ENCODE measurements at regions not wholly inside any gene's neighbourhood (a gene's known extent, or its start where the extent isn't known, plus 50 kb on each side); places are given as distances from the start of the nearest gene placed in this dataset.
"Not testable (repeated sequence)": the region's sequence is repeated elsewhere in the genome, so short reads cannot be mapped to it uniquely, and the experiment has no call there.

DNA sequence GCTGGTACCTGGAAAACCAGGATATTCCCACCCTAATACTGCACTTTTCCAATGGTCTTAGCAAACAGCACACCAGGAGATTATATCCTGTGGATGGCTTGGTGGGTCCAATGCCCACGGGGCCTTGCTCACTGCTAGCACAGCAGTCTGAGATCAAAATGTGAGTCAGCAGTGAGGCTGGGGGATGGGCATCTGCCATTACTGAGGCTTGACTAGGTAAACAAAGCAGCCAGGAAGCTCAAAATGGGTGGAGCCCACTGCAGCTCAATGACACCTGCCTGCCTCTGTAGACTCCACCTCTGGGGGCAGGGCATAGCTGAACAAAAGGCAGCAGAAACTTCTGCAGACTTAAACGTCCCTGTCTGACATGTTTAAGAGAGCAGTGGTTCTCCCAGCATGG is 285.9 kb upstream of the TRPM3 start:
- not testable (repeated sequence) for H3K14ac ChIP-seq (ENCODE audit: insufficient read length); DNase-seq (ENCODE audit: low read depth in 1 of 2, low spot score in 2 of 2)
- 68% methylated on average over 2 of the region's 2 CpGs; no CpG with 5 or more reads in 1 of the 2 experiments for WGBS, 2 experiments (ENCODE audit: extremely low coverage in 1 of 2, insufficient coverage in 1 of 2, insufficient read length in 1 of 2, insufficient replicate concordance in 2 of 2, low coverage in 1 of 2, low lambda C conversion rate in 2 of 2, missing lambda C conversion rate in 1 of 2)

More for the DNA sequence above, 285.9 kb upstream of the TRPM3 start:
- H3K23me2 ChIP-seq (ENCODE audit: low read depth, low read length); H2BK15ac ChIP-seq (ENCODE audit: low read length); H3K4ac ChIP-seq (replicated peaks; ENCODE audit: insufficient read length, low read depth, low read length); H3K9me3 ChIP-seq (ENCODE audit: insufficient read depth in 2 of 2, low read depth in 1 of 2, low read length in 1 of 2); H3K27me3 ChIP-seq (replicated peaks in 1 of 4; ENCODE audit: control insufficient read depth in 3 of 4, extremely low read depth in 1 of 4, insufficient read depth in 3 of 4, low read length in 3 of 4); H2AFZ ChIP-seq (ENCODE audit: low read length); H2BK20ac ChIP-seq (ENCODE audit: low read length); H3K4me3 ChIP-seq (ENCODE audit: extremely low read depth in 1 of 4, insufficient read depth in 2 of 4, low read depth in 3 of 4, low read length in 4 of 4); H3K23ac ChIP-seq (ENCODE audit: insufficient read length); H3K56ac ChIP-seq (replicated peaks; ENCODE audit: insufficient read length, low read depth, low read length); H3K4me1 ChIP-seq (replicated peaks in 1 of 4; ENCODE audit: control insufficient read depth in 3 of 4, insufficient read depth in 4 of 4, low read length in 3 of 4); H4K8ac ChIP-seq (ENCODE audit: extremely low read depth, insufficient read depth, low read length); H4K91ac ChIP-seq (replicated peaks; ENCODE audit: insufficient read length, low read length); H3K4me2 ChIP-seq (ENCODE audit: insufficient read depth in 1 of 2, low read depth in 2 of 2, low read length in 2 of 2); H3K9ac ChIP-seq (replicated peaks in 1 of 4; ENCODE audit: extremely low read depth in 1 of 4, low read depth in 3 of 4, low read length in 3 of 4); H2BK5ac ChIP-seq (ENCODE audit: low read depth, low read length); H2AK5ac ChIP-seq (ENCODE audit: low read depth, low read length); H3K79me2 ChIP-seq (ENCODE audit: control insufficient read depth in 1 of 2, insufficient read depth in 2 of 2, low read length in 2 of 2); H3K18ac ChIP-seq (ENCODE audit: extremely low read depth, low read length); H2BK120ac ChIP-seq (replicated peaks; ENCODE audit: low read depth, low read length); FAIRE-seq; H3K27ac ChIP-seq (ENCODE audit: low read depth, low read length); H4K5ac ChIP-seq (ENCODE audit: insufficient read length, low read depth, low read length); CTCF ChIA-PET (ENCODE audit: partially characterized antibody); H2BK12ac ChIP-seq (ENCODE audit: low read depth, low read length); H3K79me1 ChIP-seq (ENCODE audit: low read depth, low read length); H3K36me3 ChIP-seq (ENCODE audit: control insufficient read depth in 2 of 4, insufficient read depth in 4 of 4, low read length in 3 of 4); POLR2A ChIA-PET (ENCODE audit: partially characterized antibody); H4K20me1 ChIP-seq (replicated peaks in 1 of 2; ENCODE audit: control insufficient read depth in 1 of 2, insufficient read depth in 2 of 2, low read length in 2 of 2): not testable (repeated sequence)
